SU-DHL-6 (cell line): ENCODE measurements at regions not wholly inside any gene's neighbourhood (a gene's known extent, or its start where the extent isn't known, plus 50 kb on each side); places are given as distances from the start of the nearest gene placed in this dataset.

ENCODE experiments used
- H2AFZ ChIP-seq: fragments of 200-600 bp; sonication (generic); 2 replicates; pipeline ENCODE4 v1.6.1; 2014; ENCODE audit warnings: low read depth, mild to moderate bottlenecking, moderate library complexity, mixed read lengths, antibody characterized with exemption, low read length; ENCODE audit not compliant: severe bottlenecking
- H3F3A ChIP-seq: fragments of 200-600 bp; shearing (Covaris generic); 2 replicates; pipeline ENCODE4 v1.6.0; 2016; ENCODE audit warnings: antibody characterized with exemption, mild to moderate bottlenecking; ENCODE audit not compliant: insufficient read depth
- H3K27ac ChIP-seq: fragments of 200-600 bp; sonication (generic); 2 replicates; pipeline ENCODE4 v1.5.1; 2016; ENCODE audit warnings: low read depth, mild to moderate bottlenecking, low read length, moderate library complexity, mixed read lengths
- H3K27me3 ChIP-seq: fragments of 200-600 bp; sonication (generic), shearing (Covaris generic); 2 replicates; pipeline ENCODE4 v1.6.0; 2014; ENCODE audit warnings: mild to moderate bottlenecking, low read length
- H3K36me3 ChIP-seq: fragments of 200-600 bp; sonication (generic); 2 replicates; pipeline ENCODE4 v1.6.1; 2014; ENCODE audit warnings: mild to moderate bottlenecking, low read length, mixed read lengths
- H3K4me2 ChIP-seq: fragments of 300-600, 200-600 bp; shearing (Covaris generic), sonication (generic); 2 replicates; pipeline ENCODE4 v1.6.0; 2014; ENCODE audit warnings: low read length, low read depth, mild to moderate bottlenecking; ENCODE audit not compliant: poor library complexity, severe bottlenecking
- H3K4me3 ChIP-seq: fragments of 200-600 bp; sonication (generic); 2 replicates; pipeline ENCODE4 v1.5.1; 2014; ENCODE audit warnings: antibody characterized with exemption, low read length, mild to moderate bottlenecking, mixed read lengths; ENCODE audit not compliant: insufficient read depth, poor library complexity, severe bottlenecking
- H3K79me2 ChIP-seq: fragments of 200-600 bp; sonication (generic); 2 replicates; pipeline ENCODE4 v1.6.1; 2014; ENCODE audit warnings: mild to moderate bottlenecking, low read length, moderate library complexity; ENCODE audit not compliant: insufficient read depth
- H3K9ac ChIP-seq: fragments of 200-600 bp; sonication (generic); 2 replicates; pipeline ENCODE4 v1.7.0; 2014; ENCODE audit warnings: mild to moderate bottlenecking, low read length
- H3K9me2 ChIP-seq: fragments of 200-600 bp; sonication (generic); replicated peaks from 2 replicates; pipeline ENCODE4 v1.6.1; 2014; ENCODE audit warnings: low read length; ENCODE audit not compliant: insufficient read depth
- H3K9me3 ChIP-seq: fragments of 200-600 bp; sonication (generic); 2 replicates; pipeline ENCODE4 v1.6.1; 2014; ENCODE audit warnings: low read length, mixed read lengths; ENCODE audit not compliant: insufficient read depth
- H4K20me1 ChIP-seq: fragments of 200-600 bp; sonication (generic); 2 replicates; pipeline ENCODE4 v1.6.1; 2014; ENCODE audit warnings: low read depth, mild to moderate bottlenecking, antibody characterized with exemption, low read length, moderate library complexity, mixed read lengths
- CTCF ChIP-seq: fragments of 200-600 bp; sonication (generic); IDR thresholded peaks from one replicate; pipeline ENCODE4 v1.5.1; 2017; ENCODE audit warnings: antibody characterized with exemption, mild to moderate bottlenecking, low read length, moderate library complexity; ENCODE audit not compliant: insufficient read depth, poor library complexity, severe bottlenecking
- EZH2phosphoT487 ChIP-seq: fragments of 200-600 bp; sonication (generic), shearing (Covaris generic); conservative IDR thresholded peaks from 2 replicates; pipeline ENCODE4 v1.6.1; 2018; ENCODE audit warnings: mild to moderate bottlenecking, antibody characterized with exemption, low read length, moderate library complexity, mixed read lengths

- Histone ChIP-seq H3K27ac (no peak overlapping the region), H3K9me2 (no peaks in the 10 kb centered on the region), H3K4me3 (no peak overlapping the region), H4K20me1 (no peaks in the 10 kb centered on the region), H3K4me2 (no peak overlapping the region), H3K36me3 (no peaks in the 10 kb centered on the region), H3F3A (no peaks in the 10 kb centered on the region), H3K9ac (no peak overlapping the region), H2AFZ (no peak overlapping the region), H3K79me2 (no peaks in the 10 kb centered on the region), H3K27me3 (no peaks in the 10 kb centered on the region), H3K9me3 (no peaks in the 10 kb centered on the region)
- TF ChIP-seq EZH2phosphoT487: no peak
- TF ChIP-seq CTCF: no peak
These were observed 159.1 kb upstream of the GDF10 start for GRCh38 chr10:47140761-47141348.

GRCh38 chr10:47141349-47141748 lies 158.6 kb upstream of the GDF10 start:
- Histone ChIP-seq H3K36me3 (no peaks in the 10 kb centered on the region), H3K27ac (no peak overlapping the region), H3K4me3 (no peak overlapping the region), H4K20me1 (no peaks in the 10 kb centered on the region), H3K9me3 (no peaks in the 10 kb centered on the region), H3K79me2 (no peaks in the 10 kb centered on the region), H3K4me2 (no peak overlapping the region), H2AFZ (no peak overlapping the region), H3K27me3 (no peaks in the 10 kb centered on the region), H3K9ac (no peak overlapping the region), H3K9me2 (no peaks in the 10 kb centered on the region), H3F3A (no peaks in the 10 kb centered on the region)
- TF ChIP-seq CTCF (no peak), EZH2phosphoT487 (no peak)

- Histone ChIP-seq H3K9ac (no peak overlapping the region), H3F3A (no peaks in the 10 kb centered on the region), H3K4me2 (no peak overlapping the region), H2AFZ (no peak overlapping the region), H3K27me3 (no peaks in the 10 kb centered on the region), H3K9me2 (no peaks in the 10 kb centered on the region), H3K4me3 (no peak overlapping the region), H3K36me3 (no peaks in the 10 kb centered on the region), H3K27ac (no peak overlapping the region), H4K20me1 (no peaks in the 10 kb centered on the region), H3K9me3 (no peaks in the 10 kb centered on the region), H3K79me2 (no peaks in the 10 kb centered on the region)
- TF ChIP-seq CTCF: no peak
- no peak for TF ChIP-seq EZH2phosphoT487
These were observed 156.9 kb upstream of the GDF10 start for GRCh38 chr10:47143072-47143471.
